Muscle layer of duodenum (tissue), 2 donors: ENCODE measurements at regions not wholly inside any gene's neighbourhood (a gene's known extent, or its start where the extent isn't known, plus 50 kb on each side); places are given as distances from the start of the nearest gene placed in this dataset.
A peak's percentile ranks its signal among the peaks of the same experiment; 100 is the strongest.

Experiments
- H3K27ac ChIP-seq: one replicate; pipeline ENCODE4 v1.7.0; 2013; ENCODE audit warnings: mild to moderate bottlenecking, low read length
- H3K27me3 ChIP-seq: one replicate; pipeline ENCODE4 v1.7.0; 2013; ENCODE audit warnings: low read depth, mild to moderate bottlenecking, control low read depth, low read length
- H3K36me3 ChIP-seq, 2 donors: one replicate each; pipeline ENCODE4 v1.7.0; 2013; ENCODE audit warnings: low read length in 2 of 2, control low read depth in 1 of 2, mild to moderate bottlenecking in 1 of 2; ENCODE audit not compliant: insufficient read depth in 2 of 2, control insufficient read depth in 1 of 2
- H3K4me1 ChIP-seq, 2 donors: one replicate each; pipeline ENCODE4 v1.7.0; 2013; ENCODE audit warnings: low read length in 2 of 2, mild to moderate bottlenecking in 2 of 2, control low read depth in 1 of 2, moderate library complexity in 1 of 2; ENCODE audit not compliant: insufficient read depth in 2 of 2, control insufficient read depth in 1 of 2
- H3K4me3 ChIP-seq, 2 donors: one replicate each; pipeline ENCODE4 v1.7.0; 2013; ENCODE audit warnings: low read length in 2 of 2, low read depth in 1 of 2, mild to moderate bottlenecking in 1 of 2
- H3K9me3 ChIP-seq, 2 donors: one replicate each; pipeline ENCODE4 v1.7.0; 2013; ENCODE audit warnings: low read length in 2 of 2, control low read depth in 1 of 2, mild to moderate bottlenecking in 1 of 2; ENCODE audit not compliant: control insufficient read depth in 1 of 2
- donor health status: healthy.

DNA sequence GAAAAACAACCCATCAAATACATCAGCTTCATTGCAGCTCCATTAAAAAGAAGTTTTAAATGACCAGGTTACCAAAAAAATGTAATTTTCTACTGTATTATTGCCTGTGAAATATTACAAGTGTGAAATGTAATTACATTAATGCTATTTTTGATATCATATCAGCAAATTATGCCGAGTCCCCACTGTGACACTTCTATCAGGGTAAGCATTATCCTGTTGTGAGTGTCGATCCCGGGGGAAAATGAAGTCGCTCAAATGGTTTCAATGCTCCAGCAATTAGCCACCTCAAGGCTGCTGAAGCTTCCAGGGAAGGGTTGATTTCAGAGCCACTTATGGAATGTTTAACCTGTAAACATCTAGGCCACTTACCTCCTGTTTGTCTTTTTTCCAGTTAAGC, 70.4 kb downstream of the RCN1 start:
- H3K27ac ChIP-seq = no peak overlapping the region
- no peaks in the 10 kb centered on the region for H3K4me1 ChIP-seq
- H3K9me3 ChIP-seq = no peaks in the 10 kb centered on the region
- H3K27me3 ChIP-seq = peaks cover 5% of the 10 kb centered on the region
- H3K36me3 ChIP-seq = no peaks in the 10 kb centered on the region
- no peak overlapping the region for H3K4me3 ChIP-seq

DNA sequence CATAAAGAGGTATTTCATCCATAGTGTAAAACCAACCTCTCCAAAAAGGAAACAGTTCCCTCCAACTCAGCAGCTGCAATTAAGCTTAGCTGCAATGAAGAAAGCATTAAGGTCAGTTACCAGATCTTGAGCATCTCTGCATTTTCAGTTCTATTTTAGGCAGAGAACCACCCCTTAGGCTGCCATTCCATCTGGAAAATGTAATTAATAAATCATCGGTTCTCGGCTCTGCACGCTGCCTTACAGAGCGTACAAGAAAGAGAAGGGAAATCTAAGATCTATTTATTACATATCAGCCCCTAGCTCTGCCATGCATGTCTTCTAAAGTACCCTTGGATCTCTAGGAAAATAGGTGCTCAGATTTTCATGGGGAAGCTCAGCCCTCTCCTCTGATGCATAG, 71.5 kb downstream of the RCN1 start:
- H3K36me3 ChIP-seq = no peaks in the 10 kb centered on the region
- H3K27ac ChIP-seq = no peak overlapping the region
- H3K4me3 ChIP-seq = no peak overlapping the region
- H3K27me3 ChIP-seq = peaks cover 5% of the 10 kb centered on the region
- no peaks in the 10 kb centered on the region for H3K4me1 ChIP-seq
- no peaks in the 10 kb centered on the region for H3K9me3 ChIP-seq

DNA sequence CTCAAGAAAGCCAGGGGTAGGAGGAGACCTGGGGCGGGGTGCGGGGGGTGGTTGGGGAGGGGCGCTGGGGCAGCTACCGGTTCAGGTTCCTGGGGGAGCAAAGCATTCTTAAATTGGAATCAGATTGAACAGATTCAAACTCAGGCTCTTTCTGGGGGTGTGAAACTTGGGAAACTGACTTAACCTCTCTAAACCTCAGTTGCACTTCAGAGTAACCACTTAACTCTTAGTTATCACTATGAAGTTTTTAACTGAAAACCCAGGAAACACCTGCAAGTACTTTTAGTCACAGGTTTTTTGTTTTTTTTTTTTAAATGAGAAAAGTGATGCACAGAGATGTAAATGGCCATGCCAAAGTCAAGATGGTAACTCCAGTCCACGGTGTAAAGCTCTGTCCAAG, 72.0 kb downstream of the RCN1 start:
- Histone ChIP-seq H3K4me3 (no peak overlapping the region), H3K27me3 (peaks cover 5% of the 10 kb centered on the region), H3K9me3 (no peaks in the 10 kb centered on the region), H3K27ac (no peak overlapping the region), H3K36me3 (no peaks in the 10 kb centered on the region), H3K4me1 (no peaks in the 10 kb centered on the region)

DNA sequence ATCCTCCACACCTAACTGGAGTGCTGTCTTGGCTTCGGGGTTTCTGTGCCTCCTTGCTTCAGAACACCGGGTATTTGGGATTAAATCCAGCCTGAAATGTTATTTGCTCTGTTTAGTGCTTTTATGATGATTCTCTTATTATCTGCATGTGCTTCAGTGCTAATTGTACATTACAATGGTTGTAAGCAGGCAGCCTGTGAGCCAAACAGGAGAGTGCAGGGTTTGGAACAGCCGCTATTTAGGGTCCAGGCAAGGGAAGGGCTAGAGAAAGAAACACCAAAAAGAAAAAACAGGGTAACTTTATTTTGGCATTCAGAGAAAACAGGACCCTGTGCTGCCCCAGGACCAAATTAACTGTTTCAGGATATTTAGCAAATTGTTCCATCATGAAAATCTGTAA, 72.7 kb downstream of the RCN1 start:
- Histone ChIP-seq H3K36me3 (no peaks in the 10 kb centered on the region), H3K27me3 (peaks cover 3% of the 10 kb centered on the region), H3K27ac (no peak overlapping the region), H3K4me3 (no peak overlapping the region), H3K9me3 (no peaks in the 10 kb centered on the region), H3K4me1 (no peaks in the 10 kb centered on the region)

DNA sequence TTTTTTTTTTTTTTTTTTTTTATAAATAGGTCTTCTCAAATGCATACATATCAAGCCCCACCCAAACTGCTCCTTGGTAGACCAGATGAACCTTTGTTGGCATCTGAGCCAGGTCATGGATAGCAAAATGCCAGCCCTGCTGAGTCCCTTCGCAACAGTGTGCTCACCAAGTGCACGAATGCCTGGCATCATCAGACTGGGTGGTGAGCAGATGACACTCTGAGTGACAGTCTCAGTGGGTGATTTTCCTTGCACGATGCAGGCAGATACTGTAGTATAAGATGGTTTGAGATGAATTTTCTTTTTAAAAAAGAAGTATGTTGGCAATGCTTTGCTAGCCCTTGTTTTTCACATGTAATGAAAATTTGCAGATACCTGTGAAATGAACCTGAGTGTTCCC, 74.0 kb downstream of the RCN1 start:
- H3K27me3 ChIP-seq = no peaks in the 10 kb centered on the region
- no peak overlapping the region for H3K27ac ChIP-seq
- no peaks in the 10 kb centered on the region for H3K36me3 ChIP-seq
- H3K4me1 ChIP-seq = no peaks in the 10 kb centered on the region
- H3K4me3 ChIP-seq = no peak overlapping the region
- no peaks in the 10 kb centered on the region for H3K9me3 ChIP-seq

DNA sequence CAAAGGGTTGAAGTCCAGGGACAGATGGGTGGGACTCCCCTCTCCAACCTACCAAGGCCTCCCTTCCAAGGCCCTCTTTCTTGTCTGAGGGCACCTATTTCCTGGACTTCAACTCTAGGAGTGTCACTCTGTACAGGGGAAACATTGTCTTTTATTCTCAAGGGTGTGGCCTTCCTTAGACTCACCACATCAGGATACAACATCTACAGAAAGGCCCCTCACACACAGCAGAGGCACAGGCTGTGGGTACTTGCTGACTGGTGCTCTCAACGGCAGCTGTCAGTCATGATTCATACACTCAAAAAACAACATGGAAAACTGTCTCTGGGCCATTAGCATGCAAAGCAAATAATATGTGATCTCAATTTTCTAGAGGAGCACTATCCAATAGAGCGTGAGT, 78.0 kb downstream of the RCN1 start:
- H3K27ac ChIP-seq = no peak overlapping the region
- no peak overlapping the region for H3K4me3 ChIP-seq

DNA sequence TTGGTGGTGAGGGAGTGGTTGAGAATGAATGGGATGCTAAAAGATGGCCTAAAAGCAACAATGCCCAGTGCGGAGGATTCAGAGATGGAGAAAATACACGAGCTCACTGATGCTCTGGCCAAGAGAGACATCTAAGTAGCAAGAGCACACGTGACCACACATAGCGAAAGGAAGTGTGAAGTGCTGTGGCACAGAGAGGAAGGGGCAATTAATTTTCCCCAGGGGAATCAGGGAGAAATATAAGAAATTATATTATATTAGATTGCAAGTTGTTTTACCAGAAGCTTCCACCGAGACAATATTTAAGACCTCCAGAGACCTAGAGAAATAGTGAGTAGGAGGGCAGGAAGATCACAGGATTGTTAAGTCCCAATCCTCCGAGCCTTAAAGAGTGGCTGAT, 80.6 kb downstream of the RCN1 start:
- H3K4me1 ChIP-seq = peaks cover 0 to 11% of the 10 kb centered on the region in 2 donors
- H3K9me3 ChIP-seq = no peaks in the 10 kb centered on the region
- H3K36me3 ChIP-seq = no peaks in the 10 kb centered on the region
- H3K4me3 ChIP-seq = no peak overlapping the region
- no peak overlapping the region for H3K27ac ChIP-seq
- no peaks in the 10 kb centered on the region for H3K27me3 ChIP-seq

More for the DNA sequence above, 78.0 kb downstream of the RCN1 start:
- H3K9me3 ChIP-seq = no peaks in the 10 kb centered on the region
- H3K4me1 ChIP-seq = peaks cover 0 to 11% of the 10 kb centered on the region in 2 donors
- H3K36me3 ChIP-seq = no peaks in the 10 kb centered on the region
- H3K27me3 ChIP-seq = no peaks in the 10 kb centered on the region

DNA sequence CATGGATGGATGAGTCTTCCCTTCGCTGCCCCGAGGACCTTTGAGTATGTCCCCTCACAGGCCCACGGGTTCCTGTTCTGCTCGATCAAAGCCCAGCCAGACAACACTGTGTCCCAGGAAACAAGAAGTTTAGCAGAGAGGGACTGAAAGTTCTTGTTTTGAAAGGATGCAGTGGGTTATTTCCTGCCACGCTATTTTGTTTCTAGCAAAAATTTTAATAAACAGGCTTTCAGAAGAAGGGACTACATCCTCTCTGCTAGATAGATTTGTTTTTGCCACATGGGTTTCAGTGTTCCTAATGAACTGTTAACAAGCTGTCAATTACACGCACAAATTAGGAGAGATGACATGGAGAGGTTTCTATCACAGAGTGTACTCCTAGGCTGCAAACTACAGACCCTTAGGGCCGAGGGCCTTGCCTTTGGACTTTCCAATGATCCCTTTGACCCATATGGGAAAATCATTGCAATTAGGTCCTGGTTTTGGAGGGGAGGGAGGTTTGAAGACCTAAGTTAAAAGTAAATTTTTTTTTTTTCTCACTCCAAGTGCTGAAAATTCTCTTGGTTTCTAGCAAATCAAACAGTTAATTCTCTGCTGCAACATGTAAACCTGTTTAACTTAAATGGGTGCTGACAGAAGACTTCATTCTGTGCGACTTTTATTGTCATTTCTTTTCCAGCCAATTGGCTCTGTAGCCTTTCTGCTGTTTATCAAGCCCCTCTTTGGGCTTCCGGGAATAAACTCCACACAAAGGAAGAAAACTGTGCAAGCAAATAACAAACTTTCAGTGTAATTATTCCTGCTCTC, 81.4 kb downstream of the RCN1 start:
- no peaks in the 10 kb centered on the region for H3K9me3 ChIP-seq
- H3K27me3 ChIP-seq = no peaks in the 10 kb centered on the region
- no peak overlapping the region for H3K27ac ChIP-seq
- no peaks in the 10 kb centered on the region for H3K36me3 ChIP-seq
- H3K4me1 ChIP-seq = peaks cover 0 to 11% of the 10 kb centered on the region in 2 donors
- no peak overlapping the region for H3K4me3 ChIP-seq

DNA sequence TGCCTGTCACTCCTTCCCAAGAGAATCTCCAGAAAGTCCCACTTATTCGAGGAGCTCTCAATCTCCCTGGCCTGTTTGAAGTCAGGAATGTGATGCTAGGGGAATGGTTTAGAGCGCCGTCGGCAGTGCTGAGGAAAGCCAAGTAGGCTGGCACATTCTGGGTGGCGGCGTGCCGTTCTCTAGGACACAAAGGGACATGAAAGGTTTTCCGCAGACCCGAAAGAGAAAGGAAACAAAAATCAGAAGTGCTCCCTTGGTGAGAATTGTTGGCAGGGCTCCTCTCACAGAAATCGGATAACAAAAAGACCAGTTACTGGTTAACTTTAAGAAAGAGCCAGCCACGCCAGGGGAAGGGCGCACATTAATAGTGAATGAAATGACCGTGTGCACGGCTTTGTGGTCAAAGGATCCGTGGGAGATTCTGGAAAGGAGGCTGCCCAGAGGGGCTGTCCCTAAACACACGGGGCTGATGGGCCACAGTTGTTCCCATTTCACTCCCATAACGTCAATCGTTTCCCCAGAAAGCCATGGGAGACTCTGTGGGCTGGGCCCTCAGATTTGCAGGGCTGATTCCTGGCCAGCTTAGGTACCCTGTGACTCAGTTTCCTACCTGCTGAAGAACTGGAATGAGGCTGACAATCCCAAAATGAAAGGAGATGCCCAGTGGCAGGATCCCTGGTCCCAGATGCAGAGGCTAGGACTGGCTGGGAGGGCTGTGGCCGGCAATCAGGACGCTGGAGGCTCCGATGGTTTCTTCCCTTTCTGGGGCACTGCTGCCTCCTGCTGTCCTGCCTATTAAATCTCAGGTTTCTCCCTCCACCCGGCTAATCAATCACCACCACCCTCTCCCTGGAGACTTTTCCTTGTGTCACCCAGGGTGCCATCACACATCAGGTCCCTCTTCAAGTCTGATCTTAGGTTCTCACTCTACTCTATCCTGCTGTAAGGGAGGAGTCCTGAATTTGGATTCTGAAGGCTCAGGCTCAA, 82.3 kb downstream of the RCN1 start:
- H3K4me1 ChIP-seq = peaks cover 0 to 11% of the 10 kb centered on the region in 2 donors
- H3K9me3 ChIP-seq = no peaks in the 10 kb centered on the region
- H3K27ac ChIP-seq = no peak overlapping the region
- no peaks in the 10 kb centered on the region for H3K27me3 ChIP-seq
- no peaks in the 10 kb centered on the region for H3K36me3 ChIP-seq
- H3K4me3 ChIP-seq = peak overlapping the region; percentile 1 to 60

DNA sequence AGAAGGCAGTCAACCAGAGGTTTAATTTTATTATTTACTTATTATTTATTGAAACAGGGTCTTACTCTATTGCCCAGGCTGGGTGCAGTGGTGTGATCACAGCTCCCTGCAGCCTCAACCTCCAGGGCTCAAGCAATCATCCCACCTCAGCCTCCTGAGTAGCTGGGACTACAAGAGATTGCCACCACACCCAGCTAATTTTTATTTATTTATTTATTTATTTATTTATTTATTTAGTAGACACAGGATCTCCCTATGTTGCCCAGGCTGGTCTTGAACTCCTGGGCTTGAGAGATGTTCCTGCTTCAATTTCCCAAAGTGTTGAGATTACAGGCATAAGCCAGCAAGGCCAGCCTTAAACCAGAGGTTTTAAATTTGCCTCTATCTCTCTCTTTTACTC, 83.1 kb downstream of the RCN1 start:
- Histone ChIP-seq H3K9me3 (no peaks in the 10 kb centered on the region), H3K36me3 (no peaks in the 10 kb centered on the region), H3K4me3 (no peak overlapping the region), H3K27me3 (no peaks in the 10 kb centered on the region), H3K4me1 (peaks cover 0 to 11% of the 10 kb centered on the region in 2 donors), H3K27ac (no peak overlapping the region)

DNA sequence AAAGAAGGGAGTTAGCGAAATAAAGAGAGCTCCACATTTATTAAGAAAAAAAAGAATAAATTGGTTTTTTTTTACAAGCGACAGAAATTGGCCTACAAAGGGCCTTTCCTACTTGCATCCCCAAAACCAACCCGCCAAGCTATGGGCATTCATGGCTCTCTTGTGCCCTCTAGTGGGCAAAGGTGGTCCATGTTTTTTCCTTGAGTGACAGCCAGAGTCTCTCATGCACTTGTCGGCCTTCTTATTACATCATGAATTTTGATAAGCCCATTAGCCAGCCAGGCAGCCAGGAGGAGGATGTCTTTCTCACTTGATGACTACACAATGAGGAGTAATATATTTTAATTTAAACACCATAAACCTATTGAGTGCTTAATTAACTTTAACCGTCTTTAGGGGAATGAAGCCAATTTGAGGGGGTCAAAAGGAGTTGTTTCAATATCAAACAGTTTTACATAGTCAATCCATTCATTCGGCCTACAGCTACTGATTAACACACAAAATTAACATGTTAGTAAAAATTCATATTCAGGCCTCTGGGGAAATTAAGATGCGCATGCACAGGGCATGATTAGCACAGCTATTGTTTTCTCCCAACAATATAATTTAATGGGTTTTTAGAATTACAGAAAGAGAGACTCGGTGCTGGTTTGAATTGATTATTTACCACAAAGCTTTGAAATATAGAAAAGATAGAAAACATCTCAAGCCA, 85.5 kb downstream of the RCN1 start:
- Histone ChIP-seq H3K27me3 (no peaks in the 10 kb centered on the region), H3K9me3 (no peaks in the 10 kb centered on the region)

More for the DNA sequence above, 85.5 kb downstream of the RCN1 start:
- H3K4me3 ChIP-seq = no peak overlapping the region
- H3K27ac ChIP-seq = no peak overlapping the region
- no peaks in the 10 kb centered on the region for H3K36me3 ChIP-seq
- peaks cover 0 to 11% of the 10 kb centered on the region in 2 donors for H3K4me1 ChIP-seq
